ENCODE measurements at regions not wholly inside any gene's neighbourhood (a gene's known extent, or its start where the extent isn't known, plus 50 kb on each side); places are given as distances from the start of the nearest gene placed in this dataset.

- TF ChIP-seq CTCF (IDR thresholded peaks at IDR 0.05; ENCODE audit: low read depth, low read length): no peak
- no peak for DNase-seq (ENCODE audit: low read depth in 1 of 2, low spot score in 1 of 2)
Measured at GRCh38 chr13:111639196-111639705, 318.8 kb downstream of the TEX29 start.

GRCh38 chr13:111640006-111640405 is 319.6 kb downstream of the TEX29 start:
- no peaks in the 10 kb centered on the region for H3K4me1 ChIP-seq (ENCODE audit: low read depth)
- no peak for TF ChIP-seq CTCF (IDR thresholded peaks at IDR 0.05; ENCODE audit: low read depth, low read length)
- H3K4me3 ChIP-seq: no peak overlapping the region
- H3K27me3 ChIP-seq: no peaks in the 10 kb centered on the region
- no peaks in the 10 kb centered on the region for H3K36me3 ChIP-seq
- DNase-seq (ENCODE audit: low read depth in 1 of 2, low spot score in 1 of 2): no peak
- H3K27ac ChIP-seq: no peak overlapping the region
- no peaks in the 10 kb centered on the region for H3K9me3 ChIP-seq (ENCODE audit: low read depth)

More at GRCh38 chr13:111639196-111639705, 318.8 kb downstream of the TEX29 start:
- Histone ChIP-seq H3K27ac (no peak overlapping the region), H3K36me3 (no peaks in the 10 kb centered on the region), H3K4me3 (no peak overlapping the region), H3K4me1 (ENCODE audit: low read depth) (no peaks in the 10 kb centered on the region), H3K9me3 (ENCODE audit: low read depth) (no peaks in the 10 kb centered on the region), H3K27me3 (no peaks in the 10 kb centered on the region)

GRCh38 chr13:111640476-111640875 is 320.0 kb downstream of the TEX29 start:
- no peak for DNase-seq (ENCODE audit: low read depth in 1 of 2, low spot score in 1 of 2)
- Histone ChIP-seq H3K4me3 (no peak overlapping the region), H3K4me1 (ENCODE audit: low read depth) (no peaks in the 10 kb centered on the region), H3K36me3 (no peaks in the 10 kb centered on the region), H3K9me3 (ENCODE audit: low read depth) (no peaks in the 10 kb centered on the region), H3K27me3 (no peaks in the 10 kb centered on the region), H3K27ac (no peak overlapping the region)
- TF ChIP-seq CTCF (IDR thresholded peaks at IDR 0.05; ENCODE audit: low read depth, low read length): no peak

- peaks cover 3% of the 10 kb centered on the region for H3K27me3 ChIP-seq
- no peak for DNase-seq (ENCODE audit: low read depth in 1 of 2, low spot score in 1 of 2)
- no peaks in the 10 kb centered on the region for H3K9me3 ChIP-seq (ENCODE audit: low read depth)
- TF ChIP-seq CTCF (IDR thresholded peaks at IDR 0.05; ENCODE audit: low read depth, low read length): no peak
- H3K36me3 ChIP-seq: no peaks in the 10 kb centered on the region
- no peak overlapping the region for H3K4me3 ChIP-seq
- H3K27ac ChIP-seq: no peak overlapping the region
- H3K4me1 ChIP-seq (ENCODE audit: low read depth): no peaks in the 10 kb centered on the region
Measured at GRCh38 chr13:111642156-111642767, 321.8 kb downstream of the TEX29 start.

- no peaks in the 10 kb centered on the region for H3K4me1 ChIP-seq (ENCODE audit: low read depth)
- TF ChIP-seq CTCF (IDR thresholded peaks at IDR 0.05; ENCODE audit: low read depth, low read length): no peak
- DNase-seq (ENCODE audit: low read depth in 1 of 2, low spot score in 1 of 2): no peak
- no peaks in the 10 kb centered on the region for H3K36me3 ChIP-seq
- no peaks in the 10 kb centered on the region for H3K9me3 ChIP-seq (ENCODE audit: low read depth)
- peaks cover 6% of the 10 kb centered on the region for H3K27me3 ChIP-seq
- no peak overlapping the region for H3K27ac ChIP-seq
- no peak overlapping the region for H3K4me3 ChIP-seq
Measured at GRCh38 chr13:111644750-111645149, 324.3 kb downstream of the TEX29 start.

Data from cardiac muscle cell (in vitro differentiated cells and primary cell).